Colonic mucosa (tissue), 4 donors: ENCODE measurements at regions not wholly inside any gene's neighbourhood (a gene's known extent, or its start where the extent isn't known, plus 50 kb on each side); places are given as distances from the start of the nearest gene placed in this dataset.

Experiments
- DNase-seq: peaks from one replicate; pipeline ENCODE4 v3.0.0-alpha.2; 2020
- H3K27ac ChIP-seq: fragments of 200-600 bp; one replicate; pipeline ENCODE4 v1.8.0; 2021
- H3K27me3 ChIP-seq: fragments of 200-600 bp; one replicate; pipeline ENCODE4 v1.8.0; 2021
- H3K36me3 ChIP-seq: fragments of 200-600 bp; one replicate; pipeline ENCODE4 v1.8.0; 2021
- H3K4me1 ChIP-seq: fragments of 200-600 bp; one replicate; pipeline ENCODE4 v1.8.0; 2021; ENCODE audit warnings: mild to moderate bottlenecking
- H3K4me3 ChIP-seq: fragments of 200-600 bp; one replicate; pipeline ENCODE4 v1.8.0; 2021
- H3K9ac ChIP-seq, 2 donors: one replicate each; pipeline ENCODE4 v1.7.0; 2013; ENCODE audit warnings: control low read depth in 2 of 2, low read depth in 2 of 2, low read length in 2 of 2
- H3K9me3 ChIP-seq: fragments of 200-600 bp; one replicate; pipeline ENCODE4 v1.8.0; 2021
- CTCF ChIP-seq: fragments of 200-600 bp; IDR thresholded peaks from one replicate; pipeline ENCODE4 v1.8.0; 2022; ENCODE audit warnings: antibody characterized with exemption, mild to moderate bottlenecking
- intact Hi-C: fragments of 100-400 bp; cut with DNase I; formaldehyde crosslinking; loops from one replicate; pipeline ENCODE4 v1.14.1; 2022
- donor health status: healthy.
- donor health status: DM: no; HTN: no; CAD: no.
- donor health status: DM: no; HTN: no; CAD: no.

- no peak for TF ChIP-seq CTCF
These were observed 309.1 kb upstream of the IMPG1 start for GRCh38 chr6:76381612-76382011.

GRCh38 chr6:76351275-76351674, 278.8 kb upstream of the IMPG1 start:
- Histone ChIP-seq H3K9me3 (no peaks in the 10 kb centered on the region), H3K36me3 (no peaks in the 10 kb centered on the region), H3K4me1 (no peaks in the 10 kb centered on the region), H3K4me3 (no peak overlapping the region), H3K27me3 (no peaks in the 10 kb centered on the region), H3K27ac (no peak overlapping the region), H3K9ac (no peak overlapping the region)
- TF ChIP-seq CTCF: no peak
- no peak for DNase-seq
- intact Hi-C loops: no loop called here

More at GRCh38 chr6:76381612-76382011, 309.1 kb upstream of the IMPG1 start:
- no peak overlapping the region for H3K4me3 ChIP-seq
- no peak overlapping the region for H3K9ac ChIP-seq
- intact Hi-C loops: no loop called here
- no peaks in the 10 kb centered on the region for H3K27me3 ChIP-seq
- no peak for DNase-seq
- no peak overlapping the region for H3K27ac ChIP-seq
- H3K36me3 ChIP-seq: no peaks in the 10 kb centered on the region
- H3K4me1 ChIP-seq: no peaks in the 10 kb centered on the region
- H3K9me3 ChIP-seq: no peaks in the 10 kb centered on the region

- Histone ChIP-seq H3K36me3 (no peaks in the 10 kb centered on the region), H3K9ac (no peak overlapping the region), H3K4me1 (no peaks in the 10 kb centered on the region), H3K27ac (no peak overlapping the region), H3K9me3 (no peaks in the 10 kb centered on the region), H3K4me3 (no peak overlapping the region), H3K27me3 (no peaks in the 10 kb centered on the region)
- no peak for DNase-seq
- no peak for TF ChIP-seq CTCF
- intact Hi-C loops: no loop called here
These were observed 275.1 kb upstream of the IMPG1 start for GRCh38 chr6:76347539-76347938.

GRCh38 chr6:76342611-76343160, 270.2 kb upstream of the IMPG1 start:
- no peak for TF ChIP-seq CTCF
- Histone ChIP-seq H3K36me3 (no peaks in the 10 kb centered on the region), H3K27me3 (no peaks in the 10 kb centered on the region), H3K4me1 (no peaks in the 10 kb centered on the region), H3K4me3 (no peak overlapping the region), H3K27ac (no peak overlapping the region), H3K9ac (no peak overlapping the region), H3K9me3 (no peaks in the 10 kb centered on the region)
- intact Hi-C loops: no loop called here
- DNase-seq: no peak

GRCh38 chr6:76330031-76330430, 257.6 kb upstream of the IMPG1 start:
- Histone ChIP-seq H3K4me3 (no peak overlapping the region), H3K36me3 (no peaks in the 10 kb centered on the region), H3K9ac (no peak overlapping the region), H3K27me3 (no peaks in the 10 kb centered on the region), H3K4me1 (no peaks in the 10 kb centered on the region), H3K27ac (no peak overlapping the region), H3K9me3 (no peaks in the 10 kb centered on the region)
- DNase-seq: no peak
- no peak for TF ChIP-seq CTCF
- intact Hi-C loops: no loop called here
